ENCODE measurements at regions not wholly inside any gene's neighbourhood (a gene's known extent, or its start where the extent isn't known, plus 50 kb on each side); places are given as distances from the start of the nearest gene placed in this dataset.
"Not testable (repeated sequence)": the region's sequence is repeated elsewhere in the genome, so short reads cannot be mapped to it uniquely, and the experiment has no call there.

DNA sequence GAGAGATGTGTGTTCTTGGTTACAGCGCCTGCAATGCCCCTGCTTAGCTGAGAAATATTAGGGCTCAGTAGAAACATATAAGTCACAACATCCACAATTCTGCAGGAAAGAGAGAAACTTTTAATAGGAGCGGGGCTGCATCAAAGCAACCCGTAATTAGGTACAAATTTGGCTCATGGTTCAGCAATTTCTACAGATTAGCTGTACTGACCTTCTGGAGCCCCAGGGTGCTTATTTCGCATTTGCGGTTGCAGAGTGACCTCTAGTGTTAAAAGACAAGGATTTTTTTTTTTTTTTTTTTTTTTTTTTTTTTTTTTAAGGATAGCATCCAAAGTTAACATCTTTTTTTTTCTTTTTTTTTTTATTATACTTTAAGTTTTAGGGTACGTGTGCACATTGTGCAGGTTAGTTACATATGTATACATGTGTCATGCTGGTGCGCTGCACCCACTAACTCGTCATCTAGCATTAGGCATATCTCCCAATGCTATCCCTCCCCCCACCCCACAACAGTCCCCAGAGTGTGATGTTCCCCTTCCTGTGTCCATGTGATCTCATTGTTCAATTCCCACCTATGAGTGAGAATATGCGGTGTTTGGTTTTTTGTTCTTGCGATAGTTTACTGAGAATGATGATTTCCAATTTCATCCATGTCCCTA, 334.7 kb downstream of the ARRDC4 start:
- not testable (repeated sequence) for TF ChIP-seq EZH2 (IDR thresholded peaks at IDR 0.05; ENCODE audit: insufficient read depth, low read length)
- TF ChIP-seq, protein P1, sequence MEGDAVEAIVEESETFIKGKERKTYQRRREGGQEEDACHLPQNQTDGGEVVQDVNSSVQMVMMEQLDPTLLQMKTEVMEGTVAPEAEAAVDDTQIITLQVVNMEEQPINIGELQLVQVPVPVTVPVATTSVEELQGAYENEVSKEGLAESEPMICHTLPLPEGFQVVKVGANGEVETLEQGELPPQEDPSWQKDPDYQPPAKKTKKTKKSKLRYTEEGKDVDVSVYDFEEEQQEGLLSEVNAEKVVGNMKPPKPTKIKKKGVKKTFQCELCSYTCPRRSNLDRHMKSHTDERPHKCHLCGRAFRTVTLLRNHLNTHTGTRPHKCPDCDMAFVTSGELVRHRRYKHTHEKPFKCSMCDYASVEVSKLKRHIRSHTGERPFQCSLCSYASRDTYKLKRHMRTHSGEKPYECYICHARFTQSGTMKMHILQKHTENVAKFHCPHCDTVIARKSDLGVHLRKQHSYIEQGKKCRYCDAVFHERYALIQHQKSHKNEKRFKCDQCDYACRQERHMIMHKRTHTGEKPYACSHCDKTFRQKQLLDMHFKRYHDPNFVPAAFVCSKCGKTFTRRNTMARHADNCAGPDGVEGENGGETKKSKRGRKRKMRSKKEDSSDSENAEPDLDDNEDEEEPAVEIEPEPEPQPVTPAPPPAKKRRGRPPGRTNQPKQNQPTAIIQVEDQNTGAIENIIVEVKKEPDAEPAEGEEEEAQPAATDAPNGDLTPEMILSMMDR (IDR thresholded peaks at IDR 0.05; ENCODE audit: insufficient read depth, low read depth, low read length), result peak; percentile 4
